HG03159 (cell line): ENCODE measurements at regions not wholly inside any gene's neighbourhood (a gene's known extent, or its start where the extent isn't known, plus 50 kb on each side); places are given as distances from the start of the nearest gene placed in this dataset.

Experiments
- ATAC-seq: cut with Tn5 transposase; IDR thresholded peaks from one replicate; pipeline ENCODE4 v1.9.1; 2021; ENCODE audit warnings: mild to moderate bottlenecking, moderate library complexity; ENCODE audit not compliant: unreplicated experiment

- no peak for ATAC-seq
Measured at GRCh38 chr3:69445498-69445897, 59.6 kb upstream of the FRMD4B start.

DNA sequence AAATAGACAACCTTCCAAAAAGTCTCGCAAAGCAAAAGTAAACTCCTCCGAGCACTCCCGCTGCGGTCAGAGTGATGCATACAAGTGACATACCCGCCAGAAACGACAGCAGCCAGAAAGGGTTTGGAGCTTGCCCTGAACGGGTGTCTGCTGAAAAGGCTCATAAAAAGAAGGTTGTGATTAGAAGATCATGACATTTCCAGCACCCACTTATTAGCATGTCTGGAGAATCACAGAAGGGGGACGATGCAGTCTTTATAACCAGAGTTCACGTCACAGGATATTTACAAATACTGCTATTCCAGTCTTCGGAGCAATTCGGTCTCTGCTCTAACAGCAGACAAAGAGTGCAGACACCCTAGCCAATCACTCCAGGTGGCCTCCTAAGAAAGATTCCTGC lies 59.1 kb upstream of the FRMD4B start:
- no peak for ATAC-seq

DNA sequence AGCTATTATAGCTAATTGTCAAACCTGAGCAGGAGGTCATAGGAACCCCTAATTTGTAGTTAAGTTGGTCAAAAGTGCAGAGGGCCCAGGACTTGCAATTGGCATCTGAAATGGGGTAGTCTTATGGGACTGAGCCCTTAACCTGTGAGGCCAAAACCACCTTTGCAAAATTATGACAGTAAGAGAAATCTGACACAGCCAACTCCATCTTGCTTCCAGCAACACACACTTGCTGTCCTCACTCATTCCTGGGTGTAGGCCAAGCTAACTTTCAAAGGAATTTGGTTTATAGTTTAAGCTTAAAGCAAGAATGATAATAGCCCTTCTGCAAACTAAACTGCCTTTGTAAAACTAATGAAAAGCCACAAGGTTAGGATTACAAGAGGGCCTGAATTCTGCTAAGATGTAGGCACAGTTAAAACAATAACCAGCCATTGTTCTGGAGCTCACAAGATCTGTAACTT lies 57.6 kb upstream of the FRMD4B start:
- no peak for ATAC-seq

DNA sequence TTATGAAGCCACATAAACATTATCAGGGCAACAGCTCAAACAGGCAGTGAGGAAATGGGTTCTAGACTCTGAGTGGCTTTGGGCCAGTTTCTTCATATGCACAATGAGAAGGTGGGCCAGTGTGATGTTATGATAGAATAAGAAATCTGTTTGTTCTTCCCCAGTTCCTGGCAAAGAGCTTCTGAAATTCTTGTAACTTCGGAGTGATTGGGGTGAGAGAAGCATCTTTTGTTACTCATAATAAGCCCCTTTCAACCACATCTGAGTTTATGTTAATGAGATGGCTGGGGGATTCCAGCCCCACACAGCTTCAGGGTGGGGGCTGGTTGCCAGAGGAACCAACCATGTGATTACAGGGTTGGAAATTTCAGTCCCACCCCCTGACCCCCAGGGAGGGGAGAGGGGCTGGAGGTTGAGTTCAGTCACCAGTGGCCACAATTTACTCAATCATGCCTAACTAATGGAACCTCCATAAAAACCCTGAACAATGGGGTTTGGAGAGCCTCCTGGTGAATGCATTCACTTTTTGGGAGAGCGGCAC lies 57.0 kb upstream of the FRMD4B start:
- ATAC-seq: peak; percentile 49

GRCh38 chr3:69441732-69442131 lies 55.8 kb upstream of the FRMD4B start:
- ATAC-seq: no peak

DNA sequence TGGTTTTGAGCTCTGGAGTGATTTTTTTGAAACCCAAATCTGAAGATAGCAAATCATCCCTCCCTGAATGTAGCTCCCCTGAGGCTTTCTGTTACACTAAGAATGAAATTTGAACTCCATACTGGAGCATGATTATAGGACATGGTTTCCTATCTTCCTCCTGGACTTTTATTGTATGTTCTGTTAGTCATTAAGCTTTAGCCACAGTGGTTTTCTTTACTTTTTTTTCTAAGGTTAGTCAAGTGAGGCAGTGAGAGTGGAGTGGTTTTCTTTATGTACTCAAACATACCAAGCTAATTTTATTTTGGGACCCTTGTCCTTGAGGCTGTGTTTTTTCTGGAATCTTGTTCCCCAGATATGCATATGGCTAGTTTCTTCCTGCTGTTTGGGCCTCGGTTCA lies 55.2 kb upstream of the FRMD4B start:
- no peak for ATAC-seq

GRCh38 chr3:69439643-69440270 lies 53.9 kb upstream of the FRMD4B start:
- no peak for ATAC-seq

- no peak for ATAC-seq
Measured at GRCh38 chr3:69438476-69438875, 52.6 kb upstream of the FRMD4B start.

GRCh38 chr3:69435274-69436265 lies 49.7 kb upstream of the FRMD4B start:
- ATAC-seq: peak; percentile 56
